GM19463 (cell line): ENCODE measurements at regions not wholly inside any gene's neighbourhood (a gene's known extent, or its start where the extent isn't known, plus 50 kb on each side); places are given as distances from the start of the nearest gene placed in this dataset.
"Not testable (repeated sequence)": the region's sequence is repeated elsewhere in the genome, so short reads cannot be mapped to it uniquely, and the experiment has no call there.

ENCODE experiments used
- ATAC-seq: cut with Tn5 transposase; IDR thresholded peaks from one replicate; pipeline ENCODE4 v1.9.1; 2021; ENCODE audit warnings: mild to moderate bottlenecking, moderate library complexity; ENCODE audit not compliant: unreplicated experiment

- ATAC-seq, result no peak
Observed at GRCh38 chr12:60184096-60184495, 588.3 kb downstream of the SLC16A7 start.

- ATAC-seq, result no peak
Observed at GRCh38 chr12:60185060-60185459, 589.2 kb downstream of the SLC16A7 start.

DNA sequence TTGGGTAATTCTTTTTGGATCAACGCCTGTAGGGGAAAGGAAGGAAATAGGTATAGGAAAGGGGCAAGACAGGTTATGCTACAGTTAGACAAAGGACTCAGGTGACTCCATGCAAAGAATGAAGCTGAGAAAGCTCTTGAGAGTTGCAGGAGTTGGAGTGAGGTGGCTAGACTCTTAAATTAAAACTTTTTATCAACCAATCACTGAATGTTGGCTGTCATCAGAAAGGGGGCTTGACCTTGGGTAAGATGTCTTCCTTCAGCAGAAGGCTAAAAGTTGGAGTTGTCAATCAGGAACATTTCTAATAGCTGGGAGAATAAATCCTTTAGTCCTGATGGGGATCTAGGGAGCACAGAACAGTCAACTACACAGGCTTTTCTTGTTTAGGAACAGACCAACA, 595.4 kb downstream of the SLC16A7 start:
- no peak for ATAC-seq

- ATAC-seq, result no peak
Observed at GRCh38 chr12:60191676-60192359, 596.0 kb downstream of the SLC16A7 start.

DNA sequence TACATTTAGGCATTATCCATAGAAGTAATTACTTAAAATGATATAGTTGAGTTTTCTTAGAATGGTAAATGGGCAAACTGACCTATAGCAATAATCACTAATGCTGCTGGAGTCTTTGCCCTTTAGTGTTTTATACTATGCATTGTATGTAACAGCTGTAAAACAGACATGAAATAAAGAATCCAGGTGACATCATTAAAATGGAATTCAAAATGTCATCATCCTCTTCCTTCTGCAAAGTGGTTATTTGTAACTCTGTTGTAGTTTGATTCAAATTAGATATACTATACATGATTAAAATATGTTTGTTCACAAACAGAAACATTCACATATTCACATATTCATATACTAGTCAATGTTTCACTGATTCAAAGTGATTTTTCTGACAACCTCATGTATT, 598.8 kb downstream of the SLC16A7 start:
- ATAC-seq, result no peak

DNA sequence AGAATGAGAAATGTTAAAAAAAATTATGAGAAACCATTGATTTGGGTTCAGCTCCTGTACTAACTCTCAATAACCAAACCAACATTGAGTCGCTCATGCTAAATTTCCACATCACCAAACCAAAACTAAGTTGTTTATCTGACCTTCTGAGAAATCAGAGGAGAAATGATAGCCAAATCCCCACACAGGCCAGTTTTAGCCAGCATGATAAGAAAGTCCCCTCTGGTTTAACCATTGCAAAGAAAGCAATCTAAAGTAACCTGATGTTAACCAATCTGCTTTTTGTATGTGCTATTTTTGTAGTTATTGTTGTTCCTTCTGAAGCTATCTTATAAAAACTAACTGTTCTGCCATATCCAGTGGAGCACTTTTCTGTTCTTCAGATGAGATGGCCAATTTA, 599.7 kb downstream of the SLC16A7 start:
- ATAC-seq, result no peak

DNA sequence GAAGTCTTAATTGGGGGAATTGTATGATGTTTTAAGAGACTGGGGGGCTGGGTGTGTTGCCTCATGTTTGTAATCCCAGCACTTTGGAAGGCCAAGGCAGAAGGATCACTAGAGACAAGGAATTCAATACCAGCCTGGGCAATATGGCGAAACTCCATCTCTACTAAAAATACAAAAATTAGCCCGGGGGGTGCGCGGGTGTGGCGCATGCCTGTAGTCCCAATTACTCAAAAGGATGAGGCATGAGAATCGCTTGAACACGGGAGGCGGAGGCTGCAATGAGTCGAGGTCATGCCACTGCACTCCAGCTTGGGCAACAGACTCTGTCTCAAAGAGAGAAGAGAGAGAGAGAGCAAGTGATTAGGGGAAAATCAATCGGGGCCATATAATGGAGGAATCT, 600.5 kb downstream of the SLC16A7 start:
- no peak for ATAC-seq

- no peak for ATAC-seq
Observed at GRCh38 chr12:60197589-60197988, 601.8 kb downstream of the SLC16A7 start.

DNA sequence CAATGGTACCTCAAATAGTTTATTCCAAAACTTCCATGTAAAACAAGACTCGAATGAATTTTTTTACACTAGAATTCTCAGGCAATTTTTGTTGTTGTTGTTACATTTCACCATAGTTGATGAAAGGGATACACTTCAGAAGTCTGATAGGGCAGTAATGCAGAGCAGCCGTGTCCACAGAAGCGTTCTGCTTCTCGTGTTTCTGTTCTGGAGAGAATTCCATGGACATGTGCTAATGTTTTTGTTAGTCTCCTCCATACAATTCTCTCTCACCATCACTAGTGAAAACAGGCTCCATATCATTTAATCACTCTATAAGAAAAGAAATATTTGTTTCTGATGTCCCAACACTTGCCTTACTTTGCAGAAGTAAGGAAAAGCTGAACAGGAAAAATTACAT, 606.1 kb downstream of the SLC16A7 start:
- ATAC-seq, result no peak

DNA sequence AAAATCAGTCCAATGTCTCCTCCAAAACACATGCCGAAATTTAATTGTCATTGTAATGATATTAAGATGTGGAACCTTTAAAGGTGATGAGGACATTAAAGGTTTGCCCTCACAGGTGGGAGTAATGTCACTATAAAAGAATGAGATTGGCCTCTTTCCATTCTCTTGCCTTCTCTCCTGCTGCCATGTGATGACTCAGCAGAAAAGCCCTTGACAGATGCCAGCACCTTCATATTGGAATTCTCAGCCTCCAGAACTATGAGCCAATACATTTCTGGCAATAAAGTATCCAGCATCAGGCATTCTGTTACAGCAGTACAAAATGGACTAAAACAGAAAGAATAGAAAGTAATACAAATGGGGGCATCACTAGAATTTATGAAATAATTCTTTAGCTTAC, 609.7 kb downstream of the SLC16A7 start:
- no peak for ATAC-seq

- ATAC-seq, result no peak
Observed at GRCh38 chr12:60209521-60209920, 613.7 kb downstream of the SLC16A7 start.

DNA sequence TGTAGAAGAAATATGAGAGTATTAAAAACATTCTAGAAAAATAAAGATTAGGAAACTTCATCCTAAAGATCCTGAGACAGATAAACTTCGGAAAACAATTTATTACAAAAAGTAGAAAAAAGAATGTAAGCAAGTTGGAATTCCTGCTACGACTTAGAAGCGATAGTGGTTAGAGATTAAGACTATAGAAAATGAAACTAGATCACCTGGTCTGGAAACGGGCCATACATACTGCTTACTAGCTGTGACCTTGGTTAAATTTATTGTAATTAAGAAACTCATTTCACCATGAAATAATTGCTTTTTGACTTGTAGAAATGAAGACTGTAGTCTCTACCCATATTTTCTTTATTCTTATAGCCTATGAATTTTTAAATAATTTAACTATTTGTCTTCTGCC, 614.1 kb downstream of the SLC16A7 start:
- ATAC-seq, result no peak

GRCh38 chr12:60210756-60211155, 614.9 kb downstream of the SLC16A7 start:
- ATAC-seq, result no peak

- no peak for ATAC-seq
Observed at GRCh38 chr12:60211244-60211643, 615.4 kb downstream of the SLC16A7 start.

DNA sequence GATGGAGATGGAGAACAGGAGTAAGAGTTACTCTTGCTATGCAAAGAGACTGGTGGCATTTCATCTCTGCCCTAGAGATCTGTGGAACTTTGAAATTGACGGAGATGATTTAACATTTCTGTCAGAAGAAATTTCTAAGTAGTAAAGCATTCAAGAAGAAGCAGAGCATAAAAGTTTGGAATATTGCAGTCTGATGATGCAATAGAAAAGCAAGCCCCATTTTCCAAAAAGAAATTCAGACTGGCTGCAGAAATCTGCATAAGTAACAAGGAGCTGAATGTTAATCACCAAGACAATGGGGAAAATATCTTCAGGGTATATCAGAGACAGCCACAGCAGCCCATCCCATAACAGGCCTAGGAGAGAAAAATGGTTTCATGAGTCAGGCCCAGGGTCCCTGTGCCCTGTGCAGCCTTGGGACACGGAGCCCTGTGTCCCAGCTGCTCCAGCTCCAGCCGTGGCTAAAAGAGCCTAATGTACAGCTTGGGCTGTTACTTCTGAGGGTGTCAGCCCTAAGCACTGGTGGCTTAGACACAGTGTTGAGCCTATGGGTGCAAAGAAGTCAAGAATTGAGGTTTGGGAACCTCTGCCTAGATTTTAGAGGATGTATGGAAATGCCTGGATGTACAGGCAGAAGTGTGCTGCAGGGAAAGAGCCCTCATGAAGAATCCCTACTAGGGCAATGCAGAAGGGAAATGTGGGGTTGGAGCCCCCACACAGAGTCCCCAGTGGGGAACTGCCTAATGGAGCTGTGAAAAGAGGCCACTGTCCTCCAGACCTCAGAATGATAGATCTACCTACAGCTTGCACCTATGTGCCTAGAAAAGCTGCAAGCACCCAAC, 616.6 kb downstream of the SLC16A7 start:
- ATAC-seq, result no peak

DNA sequence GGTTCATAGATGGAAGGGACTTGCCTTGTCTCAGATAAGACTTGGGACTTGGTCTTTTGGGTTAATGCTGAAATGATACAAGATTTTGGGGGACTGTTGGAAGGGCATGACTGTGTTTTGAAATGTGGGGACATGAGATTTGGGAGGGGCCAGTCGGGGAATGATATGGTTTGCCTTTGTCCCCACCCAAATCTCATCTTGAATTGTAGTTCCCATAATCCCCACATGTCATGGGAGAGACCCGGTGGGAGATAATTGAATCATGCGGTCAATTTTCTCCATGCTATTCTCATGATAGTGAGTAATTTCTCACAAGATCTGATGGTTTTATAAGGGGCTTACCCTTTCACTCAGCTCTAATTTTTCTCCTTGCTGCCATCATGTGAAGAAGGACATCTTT, 617.4 kb downstream of the SLC16A7 start:
- ATAC-seq, result not testable (repeated sequence)

DNA sequence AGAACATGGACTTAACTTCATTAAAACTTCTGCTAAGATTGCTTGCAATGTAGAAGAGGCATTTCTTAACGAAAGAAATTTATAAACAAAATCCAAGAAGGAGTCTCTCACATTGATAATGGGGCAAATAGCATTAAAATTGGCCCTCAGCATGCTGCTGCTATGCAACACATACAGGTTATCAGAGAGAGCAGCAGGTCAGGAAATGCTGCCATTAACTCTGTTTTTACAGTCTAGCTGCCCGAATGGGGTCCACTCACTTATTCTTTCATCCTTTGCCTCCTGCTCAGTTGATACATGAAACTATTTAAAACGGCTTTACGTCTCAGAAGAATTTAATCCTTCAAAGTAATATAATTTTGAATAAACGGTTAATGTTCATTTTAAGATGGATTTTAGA, 620.4 kb downstream of the SLC16A7 start:
- no peak for ATAC-seq

GRCh38 chr12:60223242-60223641, 627.4 kb downstream of the SLC16A7 start:
- ATAC-seq, result no peak

DNA sequence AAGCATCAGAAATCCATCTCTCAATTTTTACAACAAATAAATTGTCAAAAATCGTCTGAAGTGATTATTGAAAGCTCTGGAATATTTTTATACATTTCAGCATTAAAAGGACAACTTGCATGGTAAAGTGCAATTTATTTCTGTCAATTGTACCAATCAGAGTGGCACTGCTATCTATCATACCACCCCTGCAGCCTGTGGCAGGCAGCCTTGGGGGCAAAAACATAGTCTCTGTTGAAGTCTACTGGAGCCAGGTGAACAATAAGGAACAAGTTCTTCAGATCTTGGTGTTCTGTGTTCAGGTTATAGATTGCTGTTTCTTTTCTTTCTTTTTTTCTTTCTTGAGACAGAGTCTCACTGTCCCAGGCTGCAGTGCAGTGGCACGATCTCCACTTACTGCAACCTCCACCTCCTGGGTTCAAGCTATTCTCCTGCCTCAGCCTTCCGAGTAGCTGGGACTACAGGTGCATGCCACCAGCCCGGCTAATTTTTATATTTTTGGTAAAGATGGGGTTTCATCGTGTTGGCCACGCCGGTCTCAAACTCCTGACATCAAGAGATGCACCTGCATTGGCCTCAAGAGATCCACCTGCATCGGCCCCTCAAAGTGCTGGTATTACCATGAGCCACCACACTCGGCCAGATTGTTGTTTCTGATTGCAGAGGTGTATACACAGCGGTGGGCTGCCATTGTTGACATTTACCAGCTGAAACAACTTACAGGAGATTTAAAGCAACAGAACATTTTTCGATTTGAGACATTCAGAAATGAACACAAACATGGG, 629.6 kb downstream of the SLC16A7 start:
- ATAC-seq, result no peak

GRCh38 chr12:60227916-60228315, 632.1 kb downstream of the SLC16A7 start:
- ATAC-seq, result no peak

GRCh38 chr12:60230056-60230455, 634.2 kb downstream of the SLC16A7 start:
- no peak for ATAC-seq

DNA sequence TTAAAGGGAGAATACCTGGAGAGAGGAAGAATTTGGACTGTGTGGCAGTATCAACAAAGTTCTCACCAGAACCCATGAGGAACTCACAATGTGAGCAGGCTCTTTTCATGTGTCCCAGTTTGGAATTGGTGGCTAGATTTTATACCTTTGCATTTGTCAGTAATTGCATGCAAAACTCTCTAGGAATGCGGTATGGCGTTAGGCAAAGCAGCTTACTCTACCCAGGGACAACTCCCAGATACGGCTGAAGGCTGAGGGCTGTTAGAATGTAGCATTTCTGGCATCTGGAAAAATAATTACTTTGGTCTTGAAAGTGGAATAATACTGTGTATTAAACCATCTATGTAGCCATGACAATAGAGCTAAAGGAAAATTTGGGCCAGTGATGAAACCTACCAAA, 635.5 kb downstream of the SLC16A7 start:
- ATAC-seq, result no peak
